Naive thymus-derived CD8-positive, alpha-beta T cell (primary cell): ENCODE measurements at regions not wholly inside any gene's neighbourhood (a gene's known extent, or its start where the extent isn't known, plus 50 kb on each side); places are given as distances from the start of the nearest gene placed in this dataset.
A peak's percentile ranks its signal among the peaks of the same experiment; 100 is the strongest.
"Not testable (repeated sequence)": the region's sequence is repeated elsewhere in the genome, so short reads cannot be mapped to it uniquely, and the experiment has no call there.

Source experiments
- ATAC-seq, 2 donors: fragments of 150-1000 bp; cut with Tn5 transposase in 1 of 2; sonication (Bioruptor Pico), chemical (Tn5 transposase) in 1 of 2; 1 replicate in 1 of 2; 2 replicates in 1 of 2; pipeline ENCODE4 v1.10.0; 2021; ENCODE audit warnings: mild to moderate bottlenecking in 2 of 2, moderate library complexity in 2 of 2
- POLR2A ChIA-PET: fragments of 350-600 bp; sonication (Branson Sonifier 250); formaldehyde crosslinking; loops from one replicate; lab custom pipeline; 2021; ENCODE audit warnings: antibody characterized with exemption; lab: Charles Lee
- DNase-seq, 10 donors: peaks; one replicate each; pipeline versions ENCODE4 v3.0.0 to v3.0.0-alpha.2; 2020 to 2022
- H3K27ac Mint-ChIP-seq, 10 donors: one replicate each; pipeline ENCODE4 v1.8.0; 2020 to 2022; ENCODE audit warnings: mild to moderate bottlenecking in 10 of 10, mixed read lengths in 10 of 10, moderate library complexity in 4 of 10, inconsistent platforms in 1 of 10
- H3K27me3 Mint-ChIP-seq, 5 donors: one replicate each; pipeline ENCODE4 v1.8.0; 2021 to 2022; ENCODE audit warnings: mixed read lengths in 5 of 5
- H3K36me3 Mint-ChIP-seq, 3 donors: one replicate each; pipeline ENCODE4 v1.8.0; 2020 to 2022; ENCODE audit warnings: mixed read lengths in 3 of 3, mild to moderate bottlenecking in 2 of 3, inconsistent platforms in 1 of 3
- H3K4me1 Mint-ChIP-seq, 4 donors: one replicate each; pipeline ENCODE4 v1.8.0; 2021 to 2022; ENCODE audit warnings: mixed read lengths in 4 of 4
- H3K4me3 Mint-ChIP-seq, 10 donors: one replicate each; pipeline ENCODE4 v1.8.0; 2020 to 2022; ENCODE audit warnings: mild to moderate bottlenecking in 10 of 10, mixed read lengths in 10 of 10, moderate library complexity in 6 of 10, inconsistent platforms in 1 of 10
- H3K9me3 Mint-ChIP-seq, 9 donors: one replicate each; pipeline ENCODE4 v1.8.0; 2020 to 2022; ENCODE audit warnings: mixed read lengths in 9 of 9, mild to moderate bottlenecking in 3 of 9, inconsistent platforms in 1 of 9, moderate library complexity in 1 of 9

- POLR2A ChIA-PET, result interaction anchor here (0.5 to 1.0 kb wide), 4 partner anchors 15 to 749 kb away, joined by 3 to 5 read pairs (median 4); partner anchors contain the start of gene DAD1
- Mint-ChIP-seq H3K9me3 (no peaks in the 10 kb centered on the region), H3K36me3 (no peaks in the 10 kb centered on the region), H3K27ac (peak overlapping the region in 8 of 10 donors; percentile 13 to 83 (median 70)), H3K27me3 (peaks cover 1 to 19% (median 12%) of the 10 kb centered on the region in 5 donors), H3K4me3 (peak overlapping the region; percentile 11 to 89 (median 62)), H3K4me1 (peaks cover 0 to 4% (median 1%) of the 10 kb centered on the region in 4 donors)
- DNase-seq (peak in 4 of 10 donors; percentile 8 to 41 (median 26)), ATAC-seq (peak; percentile 68 to 72)
These were observed 167.1 kb upstream of the OR4E1 start for GRCh38 chr14:21840765-21841164.

GRCh38 chr14:21833836-21834235 lies 160.2 kb upstream of the OR4E1 start:
- H3K9me3 Mint-ChIP-seq, result peaks cover 0 to 4% (median 0%) of the 10 kb centered on the region in 9 donors
- no peak overlapping the region for H3K27ac Mint-ChIP-seq
- H3K36me3 Mint-ChIP-seq, result no peaks in the 10 kb centered on the region
- DNase-seq (no peak), ATAC-seq (no peak)
- POLR2A ChIA-PET, result no interaction called here
- no peak overlapping the region for H3K4me3 Mint-ChIP-seq
- peaks cover 10 to 30% (median 24%) of the 10 kb centered on the region in 5 donors for H3K27me3 Mint-ChIP-seq
- peaks cover 0 to 2% (median under 1%) of the 10 kb centered on the region in 4 donors for H3K4me1 Mint-ChIP-seq

- Mint-ChIP-seq H3K36me3 (peaks cover 0 to 1% (median 0%) of the 10 kb centered on the region in 3 donors), H3K27ac (peak overlapping the region in 3 of 10 donors; percentile 33 to 83 (median 50)), H3K9me3 (no peaks in the 10 kb centered on the region), H3K4me3 (peak overlapping the region; percentile 8 to 78 (median 58)), H3K27me3 (peaks cover 19 to 35% (median 27%) of the 10 kb centered on the region in 5 donors), H3K4me1 (peaks cover 2 to 7% (median 4%) of the 10 kb centered on the region in 4 donors)
- peak; percentile 38 to 54 for ATAC-seq
- DNase-seq, result no peak
- POLR2A ChIA-PET, result interaction anchor here (0.5 to 1.4 kb wide), 3 partner anchors 15 to 941 kb away, joined by 3 to 5 read pairs (median 4); no protein-coding TSS in a partner anchor
These were observed 152.2 kb upstream of the OR4E1 start for GRCh38 chr14:21825845-21826244.

- peak; percentile 97 to 98 for ATAC-seq
- Mint-ChIP-seq H3K9me3 (no peaks in the 10 kb centered on the region), H3K27me3 (peaks cover 19 to 38% (median 27%) of the 10 kb centered on the region in 5 donors), H3K4me3 (peak overlapping the region; percentile 31 to 78 (median 58)), H3K27ac (peak overlapping the region in 6 of 10 donors; percentile 1 to 54 (median 36)), H3K36me3 (peaks cover 0 to 1% (median 0%) of the 10 kb centered on the region in 3 donors), H3K4me1 (peaks cover 2 to 7% (median 5%) of the 10 kb centered on the region in 4 donors)
- POLR2A ChIA-PET, result interaction anchor here (0.5 to 1.4 kb wide), 3 partner anchors 16 to 745 kb away, joined by 3 to 5 read pairs (median 4); no protein-coding TSS in a partner anchor
- peak in 8 of 10 donors; percentile 24 to 71 (median 46) for DNase-seq
These were observed 151.6 kb upstream of the OR4E1 start for GRCh38 chr14:21825149-21825743.

- Mint-ChIP-seq H3K4me1 (peaks cover 2 to 7% (median 5%) of the 10 kb centered on the region in 4 donors), H3K9me3 (peaks cover 0 to 15% (median 7%) of the 10 kb centered on the region in 9 donors), H3K27me3 (peaks cover 12 to 29% (median 17%) of the 10 kb centered on the region in 5 donors), H3K27ac (no peak overlapping the region), H3K36me3 (peaks cover 0 to 7% (median 1%) of the 10 kb centered on the region in 3 donors), H3K4me3 (no peak overlapping the region)
- DNase-seq (no peak), ATAC-seq (no peak)
- POLR2A ChIA-PET, result no interaction called here
These were observed 148.5 kb upstream of the OR4E1 start for GRCh38 chr14:21822109-21822508.

- POLR2A ChIA-PET, result no interaction called here
- H3K27ac Mint-ChIP-seq, result peak overlapping the region in 2 of 10 donors; percentile 8 to 84
- H3K4me1 Mint-ChIP-seq, result peaks cover 2 to 7% (median 5%) of the 10 kb centered on the region in 4 donors
- DNase-seq, result no peak
- H3K9me3 Mint-ChIP-seq, result peaks cover 0 to 27% (median 17%) of the 10 kb centered on the region in 9 donors
- no peak for ATAC-seq
- H3K27me3 Mint-ChIP-seq, result peaks cover 10 to 19% (median 17%) of the 10 kb centered on the region in 5 donors
- H3K4me3 Mint-ChIP-seq, result peak overlapping the region in 2 of 10 donors; percentile 38 to 39
- H3K36me3 Mint-ChIP-seq, result peaks cover 0 to 18% (median 1%) of the 10 kb centered on the region in 3 donors
These were observed 147.0 kb upstream of the OR4E1 start for GRCh38 chr14:21820631-21821030.

- H3K4me1 Mint-ChIP-seq, H3K27ac Mint-ChIP-seq, DNase-seq, ATAC-seq, H3K4me3 Mint-ChIP-seq, POLR2A ChIA-PET: not testable (repeated sequence)
- H3K9me3 Mint-ChIP-seq, result peaks cover 0 to 31% (median 18%) of the 10 kb centered on the region in 9 donors
- peaks cover 10 to 16% (median 12%) of the 10 kb centered on the region in 5 donors for H3K27me3 Mint-ChIP-seq
- peaks cover 0 to 19% (median 1%) of the 10 kb centered on the region in 3 donors for H3K36me3 Mint-ChIP-seq
These were observed 146.3 kb upstream of the OR4E1 start for GRCh38 chr14:21819891-21820290.

GRCh38 chr14:21817010-21817409 lies 143.4 kb upstream of the OR4E1 start:
- ATAC-seq, DNase-seq, H3K27me3 Mint-ChIP-seq, H3K4me1 Mint-ChIP-seq, POLR2A ChIA-PET, H3K4me3 Mint-ChIP-seq: not testable (repeated sequence)
- peaks cover 0 to 34% (median 21%) of the 10 kb centered on the region in 9 donors for H3K9me3 Mint-ChIP-seq
- H3K36me3 Mint-ChIP-seq, result peaks cover 0 to 22% (median 0%) of the 10 kb centered on the region in 3 donors
- peak overlapping the region in 1 of 10 donors; percentile 91 for H3K27ac Mint-ChIP-seq

- Mint-ChIP-seq H3K27ac (no peak overlapping the region), H3K4me1 (no peaks in the 10 kb centered on the region), H3K36me3 (no peaks in the 10 kb centered on the region), H3K4me3 (no peak overlapping the region), H3K27me3 (peaks cover 8 to 45% (median 14%) of the 10 kb centered on the region in 5 donors), H3K9me3 (peaks cover 0 to 7% (median 0%) of the 10 kb centered on the region in 9 donors)
- POLR2A ChIA-PET, result no interaction called here
- DNase-seq (no peak), ATAC-seq (no peak)
These were observed 134.4 kb upstream of the OR4E1 start for GRCh38 chr14:21807975-21808374.

- POLR2A ChIA-PET, result no interaction called here
- Mint-ChIP-seq H3K27me3 (peaks cover 9 to 46% (median 17%) of the 10 kb centered on the region in 5 donors), H3K4me1 (no peaks in the 10 kb centered on the region), H3K9me3 (peaks cover 0 to 7% (median 0%) of the 10 kb centered on the region in 9 donors), H3K4me3 (no peak overlapping the region), H3K27ac (no peak overlapping the region), H3K36me3 (no peaks in the 10 kb centered on the region)
- DNase-seq, result no peak
- no peak for ATAC-seq
These were observed 131.4 kb upstream of the OR4E1 start for GRCh38 chr14:21804981-21805380.

GRCh38 chr14:21802441-21802840 lies 128.8 kb upstream of the OR4E1 start:
- Mint-ChIP-seq H3K27ac (no peak overlapping the region), H3K36me3 (no peaks in the 10 kb centered on the region), H3K27me3 (peaks cover 8 to 43% (median 11%) of the 10 kb centered on the region in 5 donors), H3K4me1 (no peaks in the 10 kb centered on the region), H3K4me3 (no peak overlapping the region), H3K9me3 (peaks cover 0 to 7% (median 0%) of the 10 kb centered on the region in 9 donors)
- no peak for ATAC-seq
- no peak for DNase-seq
- POLR2A ChIA-PET, result no interaction called here

- POLR2A ChIA-PET, result no interaction called here
- peak overlapping the region in 7 of 10 donors; percentile 38 to 80 (median 52) for H3K27ac Mint-ChIP-seq
- peaks cover 0 to 13% (median 11%) of the 10 kb centered on the region in 3 donors for H3K36me3 Mint-ChIP-seq
- H3K4me1 Mint-ChIP-seq, result peaks cover 0 to 3% (median 1%) of the 10 kb centered on the region in 4 donors
- peak overlapping the region in 9 of 10 donors; percentile 10 to 76 (median 53) for H3K4me3 Mint-ChIP-seq
- ATAC-seq (peak; percentile 35 to 50), DNase-seq (peak in 3 of 10 donors; percentile 16 to 30 (median 18))
- H3K27me3 Mint-ChIP-seq, result peaks cover 2 to 18% (median 3%) of the 10 kb centered on the region in 5 donors
- H3K9me3 Mint-ChIP-seq, result peaks cover 2 to 18% (median 10%) of the 10 kb centered on the region in 9 donors
These were observed 123.3 kb upstream of the OR4E1 start for GRCh38 chr14:21796916-21797315.
